ENCODE measurements at regions not wholly inside any gene's neighbourhood (a gene's known extent, or its start where the extent isn't known, plus 50 kb on each side); places are given as distances from the start of the nearest gene placed in this dataset.

- Histone ChIP-seq H3K4me3 (ENCODE audit: low read length) (no peak overlapping the region), H3K9me3 (ENCODE audit: low read depth, low read length) (no peaks in the 10 kb centered on the region), H3K27me3 (ENCODE audit: insufficient read depth, low read length) (no peaks in the 10 kb centered on the region), H3K4me1 (ENCODE audit: insufficient read depth, low read length) (no peaks in the 10 kb centered on the region)
Observed at GRCh38 chr12:97754306-97754705, 291.7 kb downstream of the RMST start.

- Histone ChIP-seq H3K9me3 (ENCODE audit: low read depth, low read length) (no peaks in the 10 kb centered on the region), H3K4me3 (ENCODE audit: low read length) (no peak overlapping the region), H3K27me3 (ENCODE audit: insufficient read depth, low read length) (no peaks in the 10 kb centered on the region), H3K4me1 (ENCODE audit: insufficient read depth, low read length) (no peaks in the 10 kb centered on the region)
Observed at GRCh38 chr12:97756066-97756666, 293.6 kb downstream of the RMST start.

GRCh38 chr12:97756741-97757140, 294.1 kb downstream of the RMST start:
- H3K9me3 ChIP-seq (ENCODE audit: low read depth, low read length): no peaks in the 10 kb centered on the region
- no peak overlapping the region for H3K4me3 ChIP-seq (ENCODE audit: low read length)
- H3K27me3 ChIP-seq (ENCODE audit: insufficient read depth, low read length): no peaks in the 10 kb centered on the region
- H3K4me1 ChIP-seq (ENCODE audit: insufficient read depth, low read length): no peaks in the 10 kb centered on the region

GRCh38 chr12:97757481-97758193, 295.0 kb downstream of the RMST start:
- no peak overlapping the region for H3K4me3 ChIP-seq (ENCODE audit: low read length)
- no peaks in the 10 kb centered on the region for H3K4me1 ChIP-seq (ENCODE audit: insufficient read depth, low read length)

GRCh38 chr12:97758194-97758501, 295.5 kb downstream of the RMST start:
- Histone ChIP-seq H3K4me1 (ENCODE audit: insufficient read depth, low read length) (no peaks in the 10 kb centered on the region), H3K4me3 (ENCODE audit: low read length) (no peak overlapping the region), H3K9me3 (ENCODE audit: low read depth, low read length) (no peaks in the 10 kb centered on the region), H3K27me3 (ENCODE audit: insufficient read depth, low read length) (no peaks in the 10 kb centered on the region)

More at GRCh38 chr12:97757481-97758193, 295.0 kb downstream of the RMST start:
- Histone ChIP-seq H3K9me3 (ENCODE audit: low read depth, low read length) (no peaks in the 10 kb centered on the region), H3K27me3 (ENCODE audit: insufficient read depth, low read length) (no peaks in the 10 kb centered on the region)

GRCh38 chr12:97758586-97758985, 296.0 kb downstream of the RMST start:
- Histone ChIP-seq H3K9me3 (ENCODE audit: low read depth, low read length) (no peaks in the 10 kb centered on the region), H3K27me3 (ENCODE audit: insufficient read depth, low read length) (no peaks in the 10 kb centered on the region), H3K4me1 (ENCODE audit: insufficient read depth, low read length) (no peaks in the 10 kb centered on the region), H3K4me3 (ENCODE audit: low read length) (no peak overlapping the region)

GRCh38 chr12:97760601-97761000, 298.0 kb downstream of the RMST start:
- Histone ChIP-seq H3K4me3 (ENCODE audit: low read length) (no peak overlapping the region), H3K4me1 (ENCODE audit: insufficient read depth, low read length) (no peaks in the 10 kb centered on the region), H3K9me3 (ENCODE audit: low read depth, low read length) (no peaks in the 10 kb centered on the region), H3K27me3 (ENCODE audit: insufficient read depth, low read length) (no peaks in the 10 kb centered on the region)

GRCh38 chr12:97763113-97763512, 300.5 kb downstream of the RMST start:
- Histone ChIP-seq H3K4me1 (ENCODE audit: insufficient read depth, low read length) (no peaks in the 10 kb centered on the region), H3K4me3 (ENCODE audit: low read length) (no peak overlapping the region), H3K9me3 (ENCODE audit: low read depth, low read length) (no peaks in the 10 kb centered on the region), H3K27me3 (ENCODE audit: insufficient read depth, low read length) (no peaks in the 10 kb centered on the region)

- H3K4me1 ChIP-seq (ENCODE audit: insufficient read depth, low read length): no peaks in the 10 kb centered on the region
- no peaks in the 10 kb centered on the region for H3K9me3 ChIP-seq (ENCODE audit: low read depth, low read length)
- no peaks in the 10 kb centered on the region for H3K27me3 ChIP-seq (ENCODE audit: insufficient read depth, low read length)
- no peak overlapping the region for H3K4me3 ChIP-seq (ENCODE audit: low read length)
Observed at GRCh38 chr12:97764700-97765099, 302.1 kb downstream of the RMST start.

GRCh38 chr12:97767347-97767746, 304.7 kb downstream of the RMST start:
- H3K4me3 ChIP-seq (ENCODE audit: low read length): no peak overlapping the region
- no peaks in the 10 kb centered on the region for H3K27me3 ChIP-seq (ENCODE audit: insufficient read depth, low read length)
- H3K4me1 ChIP-seq (ENCODE audit: insufficient read depth, low read length): no peaks in the 10 kb centered on the region
- no peaks in the 10 kb centered on the region for H3K9me3 ChIP-seq (ENCODE audit: low read depth, low read length)

- Histone ChIP-seq H3K9me3 (ENCODE audit: low read depth, low read length) (peaks cover 4% of the 10 kb centered on the region), H3K27me3 (ENCODE audit: insufficient read depth, low read length) (no peaks in the 10 kb centered on the region), H3K4me1 (ENCODE audit: insufficient read depth, low read length) (no peaks in the 10 kb centered on the region)
Observed at GRCh38 chr12:97778111-97778510, 315.5 kb downstream of the RMST start.

GRCh38 chr12:97781342-97781741, 318.7 kb downstream of the RMST start:
- Histone ChIP-seq H3K4me3 (ENCODE audit: low read length) (no peak overlapping the region), H3K4me1 (ENCODE audit: insufficient read depth, low read length) (no peaks in the 10 kb centered on the region), H3K9me3 (ENCODE audit: low read depth, low read length) (peaks cover 4% of the 10 kb centered on the region), H3K27me3 (ENCODE audit: insufficient read depth, low read length) (no peaks in the 10 kb centered on the region)

More at GRCh38 chr12:97778111-97778510, 315.5 kb downstream of the RMST start:
- no peak overlapping the region for H3K4me3 ChIP-seq (ENCODE audit: low read length)

GRCh38 chr12:97784904-97785303, 322.3 kb downstream of the RMST start:
- Histone ChIP-seq H3K4me1 (ENCODE audit: insufficient read depth, low read length) (no peaks in the 10 kb centered on the region), H3K27me3 (ENCODE audit: insufficient read depth, low read length) (no peaks in the 10 kb centered on the region), H3K9me3 (ENCODE audit: low read depth, low read length) (no peaks in the 10 kb centered on the region), H3K4me3 (ENCODE audit: low read length) (no peak overlapping the region)

- peaks cover 5% of the 10 kb centered on the region for H3K9me3 ChIP-seq (ENCODE audit: low read depth, low read length)
- no peaks in the 10 kb centered on the region for H3K4me1 ChIP-seq (ENCODE audit: insufficient read depth, low read length)
Observed at GRCh38 chr12:97790281-97790680, 327.7 kb downstream of the RMST start.

GRCh38 chr12:97797473-97797872, 334.9 kb downstream of the RMST start:
- Histone ChIP-seq H3K4me3 (ENCODE audit: low read length) (no peak overlapping the region), H3K27me3 (ENCODE audit: insufficient read depth, low read length) (no peaks in the 10 kb centered on the region), H3K9me3 (ENCODE audit: low read depth, low read length) (peaks cover 5% of the 10 kb centered on the region), H3K4me1 (ENCODE audit: insufficient read depth, low read length) (no peaks in the 10 kb centered on the region)

More at GRCh38 chr12:97790281-97790680, 327.7 kb downstream of the RMST start:
- Histone ChIP-seq H3K4me3 (ENCODE audit: low read length) (no peak overlapping the region), H3K27me3 (ENCODE audit: insufficient read depth, low read length) (no peaks in the 10 kb centered on the region)

- Histone ChIP-seq H3K9me3 (ENCODE audit: low read depth, low read length) (no peaks in the 10 kb centered on the region), H3K4me1 (ENCODE audit: insufficient read depth, low read length) (no peaks in the 10 kb centered on the region), H3K27me3 (ENCODE audit: insufficient read depth, low read length) (no peaks in the 10 kb centered on the region), H3K4me3 (ENCODE audit: low read length) (no peak overlapping the region)
Observed at GRCh38 chr12:97800561-97800960, 338.0 kb downstream of the RMST start.

All from mononuclear cell (primary cell).